ENCODE measurements at regions not wholly inside any gene's neighbourhood (a gene's known extent, or its start where the extent isn't known, plus 50 kb on each side); places are given as distances from the start of the nearest gene placed in this dataset.

DNA sequence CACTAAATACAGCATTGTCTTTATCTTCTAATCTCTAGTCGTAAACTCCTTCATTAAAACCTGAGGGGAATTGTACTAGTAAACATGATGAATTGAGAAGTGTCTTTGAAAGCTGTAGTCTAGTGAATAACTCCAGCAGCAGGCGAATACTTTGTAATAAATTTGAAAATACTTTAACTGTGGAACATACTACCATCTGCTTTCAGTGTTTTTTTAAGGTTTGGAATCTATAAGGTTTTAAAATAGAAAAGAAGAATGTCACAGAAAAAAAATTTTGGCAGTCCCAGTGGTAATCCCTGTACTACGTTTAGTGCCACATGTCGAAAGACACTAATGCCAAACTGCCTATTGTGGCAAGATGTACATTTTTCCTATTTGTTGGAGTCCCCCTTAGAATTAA lies 379.0 kb upstream of the NUDT12 start:
- Histone ChIP-seq H3K27ac (no peak overlapping the region), H3K4me3 (no peak overlapping the region), H3K4me1 (no peaks in the 10 kb centered on the region), H3K36me3 (no peaks in the 10 kb centered on the region), H3K27me3 (no peaks in the 10 kb centered on the region), H3K9me3 (no peaks in the 10 kb centered on the region)
- intact Hi-C loops (cut with DNase I), result no loop called here
- TF ChIP-seq, protein P1, sequence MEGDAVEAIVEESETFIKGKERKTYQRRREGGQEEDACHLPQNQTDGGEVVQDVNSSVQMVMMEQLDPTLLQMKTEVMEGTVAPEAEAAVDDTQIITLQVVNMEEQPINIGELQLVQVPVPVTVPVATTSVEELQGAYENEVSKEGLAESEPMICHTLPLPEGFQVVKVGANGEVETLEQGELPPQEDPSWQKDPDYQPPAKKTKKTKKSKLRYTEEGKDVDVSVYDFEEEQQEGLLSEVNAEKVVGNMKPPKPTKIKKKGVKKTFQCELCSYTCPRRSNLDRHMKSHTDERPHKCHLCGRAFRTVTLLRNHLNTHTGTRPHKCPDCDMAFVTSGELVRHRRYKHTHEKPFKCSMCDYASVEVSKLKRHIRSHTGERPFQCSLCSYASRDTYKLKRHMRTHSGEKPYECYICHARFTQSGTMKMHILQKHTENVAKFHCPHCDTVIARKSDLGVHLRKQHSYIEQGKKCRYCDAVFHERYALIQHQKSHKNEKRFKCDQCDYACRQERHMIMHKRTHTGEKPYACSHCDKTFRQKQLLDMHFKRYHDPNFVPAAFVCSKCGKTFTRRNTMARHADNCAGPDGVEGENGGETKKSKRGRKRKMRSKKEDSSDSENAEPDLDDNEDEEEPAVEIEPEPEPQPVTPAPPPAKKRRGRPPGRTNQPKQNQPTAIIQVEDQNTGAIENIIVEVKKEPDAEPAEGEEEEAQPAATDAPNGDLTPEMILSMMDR (IDR thresholded peaks at IDR 0.05), result no peak
- DNase-seq (ENCODE audit: low spot score in 2 of 2), result no peak

GRCh38 chr5:103938146-103938695 lies 375.6 kb upstream of the NUDT12 start:
- TF ChIP-seq, protein P1 (IDR thresholded peaks at IDR 0.05), result no peak
- no peak for DNase-seq (ENCODE audit: low spot score in 2 of 2)
- intact Hi-C loops (cut with DNase I), result no loop called here
- no peaks in the 10 kb centered on the region for H3K36me3 ChIP-seq
- H3K4me3 ChIP-seq, result no peak overlapping the region
- no peaks in the 10 kb centered on the region for H3K4me1 ChIP-seq
- no peaks in the 10 kb centered on the region for H3K27me3 ChIP-seq
- no peak overlapping the region for H3K27ac ChIP-seq
- no peaks in the 10 kb centered on the region for H3K9me3 ChIP-seq

DNA sequence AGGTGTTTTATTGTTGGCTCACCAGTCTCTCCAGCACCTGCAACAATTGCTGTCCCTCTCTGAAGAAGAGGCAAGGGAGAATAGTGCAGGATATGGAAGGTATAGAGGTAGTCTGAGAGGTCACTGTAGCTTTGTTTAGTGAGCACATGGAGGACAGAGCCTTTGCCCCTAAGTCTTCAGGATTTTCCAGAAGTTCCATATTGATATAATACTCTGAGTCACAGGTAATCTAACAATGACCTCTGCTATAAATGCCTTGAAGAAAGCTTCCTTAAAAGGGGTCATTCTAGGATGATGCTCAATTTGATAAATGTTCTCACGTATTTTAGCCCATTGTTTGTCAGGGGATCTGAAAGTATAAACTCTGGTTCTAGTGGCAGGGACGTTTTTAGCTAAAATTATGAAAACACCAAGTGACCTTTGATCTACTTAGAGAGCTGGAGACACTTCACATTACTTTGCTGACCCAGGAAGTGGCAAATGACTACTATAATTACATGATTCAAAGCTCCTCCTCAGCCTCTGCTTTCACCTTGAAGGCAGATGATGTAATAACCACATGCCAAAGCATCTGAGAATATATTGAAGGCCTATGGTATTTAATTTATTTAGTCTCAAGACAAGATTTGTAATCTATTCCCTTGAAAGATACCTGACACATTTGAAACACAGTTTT lies 366.9 kb upstream of the NUDT12 start:
- no peak for DNase-seq (ENCODE audit: low spot score in 2 of 2)
- intact Hi-C loops (cut with DNase I), result no loop called here

GRCh38 chr5:103927739-103928138 lies 365.1 kb upstream of the NUDT12 start:
- Histone ChIP-seq H3K27ac (no peak overlapping the region), H3K27me3 (no peaks in the 10 kb centered on the region), H3K4me1 (no peaks in the 10 kb centered on the region), H3K9me3 (no peaks in the 10 kb centered on the region), H3K36me3 (no peaks in the 10 kb centered on the region), H3K4me3 (no peak overlapping the region)
- TF ChIP-seq, protein P1 (IDR thresholded peaks at IDR 0.05), result no peak
- intact Hi-C loops (cut with DNase I), result no loop called here
- no peak for DNase-seq (ENCODE audit: low spot score in 2 of 2)

More for the DNA sequence above, 366.9 kb upstream of the NUDT12 start:
- Histone ChIP-seq H3K27me3 (no peaks in the 10 kb centered on the region), H3K4me3 (no peak overlapping the region), H3K4me1 (no peaks in the 10 kb centered on the region), H3K36me3 (no peaks in the 10 kb centered on the region), H3K27ac (no peak overlapping the region), H3K9me3 (no peaks in the 10 kb centered on the region)
- TF ChIP-seq, protein P1 (IDR thresholded peaks at IDR 0.05), result no peak

DNA sequence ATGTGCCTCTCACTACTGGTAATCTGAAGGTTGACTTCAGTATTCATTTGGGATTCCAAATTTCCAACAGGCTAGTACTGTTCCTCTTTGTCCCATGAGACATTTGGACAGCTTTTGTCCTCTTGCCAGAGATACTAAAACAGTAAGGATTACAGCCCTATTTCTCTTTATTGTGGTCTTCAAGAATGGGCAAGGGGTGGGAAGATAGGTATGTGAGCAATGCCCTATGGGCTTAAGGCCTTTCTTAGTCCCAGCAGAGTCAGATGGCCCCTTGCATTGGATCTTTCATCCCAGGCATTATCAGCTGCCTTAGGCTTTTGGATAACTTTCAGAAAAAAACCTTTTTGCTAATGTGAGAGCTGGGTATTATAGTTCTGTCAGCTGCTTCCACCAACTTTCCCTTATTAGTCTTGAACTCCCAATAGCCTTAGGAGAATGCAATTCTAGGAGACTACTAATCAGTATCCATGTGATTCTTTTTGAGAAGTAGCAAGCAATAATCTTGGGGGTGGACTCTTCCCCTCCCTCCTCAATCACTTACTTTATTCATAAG lies 361.1 kb upstream of the NUDT12 start:
- no peaks in the 10 kb centered on the region for H3K27me3 ChIP-seq
- H3K4me1 ChIP-seq, result no peaks in the 10 kb centered on the region
- no peak overlapping the region for H3K27ac ChIP-seq
- no peaks in the 10 kb centered on the region for H3K9me3 ChIP-seq
- DNase-seq (ENCODE audit: low spot score in 2 of 2), result no peak
- no peak overlapping the region for H3K4me3 ChIP-seq
- H3K36me3 ChIP-seq, result no peaks in the 10 kb centered on the region
- TF ChIP-seq, protein P1 (IDR thresholded peaks at IDR 0.05), result no peak
- intact Hi-C loops (cut with DNase I), result no loop called here

Measured in ascending aorta (tissue), 2 donors.